Naive thymus-derived CD4-positive, alpha-beta T cell (primary cell): ENCODE measurements at regions not wholly inside any gene's neighbourhood (a gene's known extent, or its start where the extent isn't known, plus 50 kb on each side); places are given as distances from the start of the nearest gene placed in this dataset.
"Not testable (repeated sequence)": the region's sequence is repeated elsewhere in the genome, so short reads cannot be mapped to it uniquely, and the experiment has no call there.

Experiments
- ATAC-seq: fragments of 150-1000 bp; cut with Tn5 transposase; 2 replicates; pipeline ENCODE4 v1.10.0; 2021; ENCODE audit warnings: mild to moderate bottlenecking, moderate library complexity
- CTCF ChIA-PET: fragments of 350-600 bp; sonication (Branson Sonifier 250); formaldehyde crosslinking; loops from one replicate; lab custom pipeline; 2021; ENCODE audit warnings: antibody characterized with exemption; lab: Charles Lee
- POLR2A ChIA-PET: fragments of 350-600 bp; sonication (Branson Sonifier 250); formaldehyde crosslinking; loops from one replicate; lab custom pipeline; 2021; ENCODE audit warnings: antibody characterized with exemption, inconsistent platforms; lab: Charles Lee
- DNase-seq, 9 donors: peaks; one replicate each; pipeline versions ENCODE4 v3.0.0 to v3.0.0-alpha.2; 2020 to 2022; ENCODE audit warnings: mixed read lengths in 1 of 9
- H3K27ac ChIP-seq: one replicate; pipeline ENCODE4 v1.7.0; 2013; ENCODE audit warnings: mild to moderate bottlenecking, low read depth, low read length, moderate library complexity
- H3K27me3 ChIP-seq, 2 donors: one replicate each; pipeline ENCODE4 v1.7.0; 2013; ENCODE audit warnings: low read length in 2 of 2, mild to moderate bottlenecking in 2 of 2, moderate library complexity in 2 of 2; ENCODE audit not compliant: control insufficient read depth in 2 of 2, insufficient read depth in 2 of 2
- H3K36me3 ChIP-seq, 3 experiments: 1 replicate in 2 of 3; 2 replicates in 1 of 3; pipeline ENCODE4 v1.7.0; 2013; ENCODE audit warnings: low read length in 3 of 3, mild to moderate bottlenecking in 3 of 3, moderate library complexity in 1 of 3; ENCODE audit not compliant: insufficient read depth in 3 of 3, control insufficient read depth in 2 of 3
- H3K4me1 ChIP-seq, 2 donors: one replicate each; pipeline ENCODE4 v1.7.0; 2013; ENCODE audit warnings: low read length in 2 of 2, mild to moderate bottlenecking in 2 of 2, moderate library complexity in 1 of 2; ENCODE audit not compliant: control insufficient read depth in 2 of 2, insufficient read depth in 2 of 2
- H3K4me3 ChIP-seq: 2 replicates; pipeline ENCODE4 v1.7.0; 2013; ENCODE audit warnings: mild to moderate bottlenecking, low read length
- H3K9me3 ChIP-seq, 3 experiments: 1 replicate in 2 of 3; 2 replicates in 1 of 3; pipeline ENCODE4 v1.7.0; 2013; ENCODE audit warnings: low read length in 3 of 3; ENCODE audit not compliant: control insufficient read depth in 2 of 3
- H3K27ac Mint-ChIP-seq, 9 donors: one replicate each; pipeline ENCODE4 v1.8.0; 2020 to 2022; ENCODE audit warnings: mixed read lengths in 9 of 9, mild to moderate bottlenecking in 8 of 9, moderate library complexity in 5 of 9, inconsistent platforms in 2 of 9
- H3K27me3 Mint-ChIP-seq, 5 donors: one replicate each; pipeline ENCODE4 v1.8.0; 2021 to 2022; ENCODE audit warnings: mixed read lengths in 5 of 5, mild to moderate bottlenecking in 1 of 5
- H3K36me3 Mint-ChIP-seq, 5 donors: one replicate each; pipeline ENCODE4 v1.8.0; 2020 to 2022; ENCODE audit warnings: mixed read lengths in 5 of 5, mild to moderate bottlenecking in 3 of 5, inconsistent platforms in 1 of 5
- H3K4me1 Mint-ChIP-seq, 7 donors: one replicate each; pipeline ENCODE4 v1.8.0; 2020 to 2022; ENCODE audit warnings: mixed read lengths in 7 of 7, mild to moderate bottlenecking in 3 of 7, inconsistent platforms in 1 of 7
- H3K4me3 Mint-ChIP-seq, 10 donors: one replicate each; pipeline ENCODE4 v1.8.0; 2020 to 2022; ENCODE audit warnings: mild to moderate bottlenecking in 10 of 10, mixed read lengths in 10 of 10, moderate library complexity in 6 of 10, inconsistent platforms in 2 of 10
- H3K9me3 Mint-ChIP-seq, 11 donors: one replicate each; pipeline ENCODE4 v1.8.0; 2020 to 2022; ENCODE audit warnings: mixed read lengths in 11 of 11, mild to moderate bottlenecking in 4 of 11, inconsistent platforms in 1 of 11, moderate library complexity in 1 of 11
- intact Hi-C, 2 donors: fragments of 100-400 bp; cut with micrococcal nuclease; formaldehyde crosslinking; loops; one replicate each; pipeline ENCODE4 v1.15.1; 2023

GRCh38 chr9:138174954-138175353, 297.4 kb downstream of the CACNA1B start:
- ATAC-seq, H3K36me3 Mint-ChIP-seq, H3K4me3 Mint-ChIP-seq, intact Hi-C loops, H3K27ac ChIP-seq, H3K27me3 ChIP-seq, H3K9me3 ChIP-seq, H3K27me3 Mint-ChIP-seq, H3K4me1 Mint-ChIP-seq, H3K27ac Mint-ChIP-seq, CTCF ChIA-PET, H3K9me3 Mint-ChIP-seq, DNase-seq, H3K4me3 ChIP-seq, POLR2A ChIA-PET, H3K4me1 ChIP-seq, H3K36me3 ChIP-seq: not testable (repeated sequence)

GRCh38 chr9:138175354-138175753, 297.8 kb downstream of the CACNA1B start:
- H3K27me3 ChIP-seq, H3K4me3 ChIP-seq, H3K4me1 Mint-ChIP-seq, DNase-seq, ATAC-seq, H3K4me3 Mint-ChIP-seq, H3K27ac ChIP-seq, H3K27ac Mint-ChIP-seq, CTCF ChIA-PET, H3K9me3 Mint-ChIP-seq, H3K9me3 ChIP-seq, H3K36me3 ChIP-seq, H3K4me1 ChIP-seq, H3K27me3 Mint-ChIP-seq, intact Hi-C loops, H3K36me3 Mint-ChIP-seq, POLR2A ChIA-PET: not testable (repeated sequence)

DNA sequence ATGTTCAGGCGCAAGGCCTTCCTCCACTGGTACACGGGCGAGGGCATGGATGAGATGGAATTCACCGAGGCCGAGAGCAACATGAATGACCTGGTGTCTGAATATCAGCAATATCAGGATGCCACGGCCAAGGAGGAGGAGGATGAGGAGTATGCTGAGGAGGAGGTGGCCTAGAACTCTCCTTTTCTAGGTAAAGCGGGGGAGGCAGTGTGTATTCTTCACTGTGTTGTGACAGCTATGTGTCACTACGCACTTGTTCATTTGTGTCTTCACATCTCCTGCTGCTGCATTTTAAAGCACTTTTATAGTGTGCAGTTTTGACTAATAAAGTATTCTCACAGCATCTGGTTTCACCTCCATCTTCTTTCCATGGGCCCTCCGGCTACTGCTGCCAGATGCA, 299.5 kb downstream of the CACNA1B start:
- CTCF ChIA-PET, H3K9me3 ChIP-seq, DNase-seq, H3K27me3 Mint-ChIP-seq, H3K4me1 Mint-ChIP-seq, H3K36me3 Mint-ChIP-seq, H3K27me3 ChIP-seq, H3K36me3 ChIP-seq, H3K4me1 ChIP-seq, POLR2A ChIA-PET, H3K27ac Mint-ChIP-seq, H3K4me3 ChIP-seq, H3K27ac ChIP-seq, intact Hi-C loops, H3K4me3 Mint-ChIP-seq, ATAC-seq, H3K9me3 Mint-ChIP-seq: not testable (repeated sequence)

GRCh38 chr9:138179003-138179402, 301.4 kb downstream of the CACNA1B start:
- ATAC-seq, H3K9me3 ChIP-seq, H3K27ac Mint-ChIP-seq, intact Hi-C loops, H3K27ac ChIP-seq, DNase-seq, H3K27me3 ChIP-seq, H3K4me1 Mint-ChIP-seq, H3K27me3 Mint-ChIP-seq, H3K4me3 Mint-ChIP-seq, H3K4me1 ChIP-seq, H3K36me3 ChIP-seq, H3K9me3 Mint-ChIP-seq, H3K4me3 ChIP-seq, CTCF ChIA-PET, H3K36me3 Mint-ChIP-seq, POLR2A ChIA-PET: not testable (repeated sequence)

DNA sequence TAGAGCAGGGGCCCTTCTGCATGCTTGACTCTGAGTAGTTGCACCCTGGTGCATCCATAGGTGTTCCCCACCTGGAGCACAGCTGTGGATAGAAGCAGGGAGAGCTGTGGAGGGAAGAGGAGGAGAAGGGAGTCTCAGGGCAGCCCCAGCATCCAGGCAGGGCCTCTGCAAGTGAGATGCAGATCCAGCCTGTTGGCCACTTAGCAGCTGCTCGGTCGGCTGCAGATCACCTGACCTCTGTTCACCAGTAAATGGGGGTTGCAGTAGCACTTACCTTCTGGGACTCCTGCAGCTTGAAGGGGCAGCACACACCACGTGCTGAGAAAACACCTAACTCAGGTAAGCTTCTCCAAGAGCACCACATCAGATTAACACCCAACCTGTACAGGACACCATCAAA, 302.1 kb downstream of the CACNA1B start:
- H3K36me3 Mint-ChIP-seq, H3K27ac Mint-ChIP-seq: not testable (repeated sequence)

DNA sequence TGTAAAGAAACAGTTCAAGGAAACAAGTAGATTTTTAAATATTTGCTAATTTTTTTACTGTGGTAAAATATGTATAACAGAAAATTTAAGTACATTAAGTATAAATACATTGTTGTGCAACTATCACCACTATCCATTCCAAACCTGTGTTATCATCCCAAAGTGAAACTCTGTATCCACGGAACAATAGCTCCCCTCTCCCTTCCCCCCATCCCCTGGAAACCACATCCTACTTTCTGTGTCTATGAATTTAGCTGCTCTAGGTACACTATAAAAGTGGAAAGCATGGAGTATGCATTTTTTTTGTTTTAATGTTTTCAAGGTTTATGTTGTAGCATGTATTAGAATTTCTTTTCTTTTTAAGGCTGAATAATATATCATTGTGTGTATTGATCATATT, 304.4 kb downstream of the CACNA1B start:
- H3K9me3 Mint-ChIP-seq, H3K36me3 Mint-ChIP-seq, CTCF ChIA-PET, H3K27ac Mint-ChIP-seq, H3K27me3 ChIP-seq, H3K4me3 Mint-ChIP-seq, H3K4me3 ChIP-seq, POLR2A ChIA-PET, H3K4me1 Mint-ChIP-seq, H3K9me3 ChIP-seq, H3K36me3 ChIP-seq, intact Hi-C loops, H3K4me1 ChIP-seq, ATAC-seq, H3K27ac ChIP-seq, DNase-seq: not testable (repeated sequence)
- H3K27me3 Mint-ChIP-seq, result peaks cover 6 to 16% (median 8%) of the 10 kb centered on the region in 5 donors

More for the DNA sequence above, 302.1 kb downstream of the CACNA1B start:
- DNase-seq, H3K4me1 Mint-ChIP-seq, CTCF ChIA-PET, ATAC-seq, H3K27me3 Mint-ChIP-seq, H3K27me3 ChIP-seq, H3K27ac ChIP-seq, POLR2A ChIA-PET, H3K9me3 ChIP-seq, H3K4me3 Mint-ChIP-seq, intact Hi-C loops, H3K4me3 ChIP-seq, H3K4me1 ChIP-seq, H3K9me3 Mint-ChIP-seq, H3K36me3 ChIP-seq: not testable (repeated sequence)

DNA sequence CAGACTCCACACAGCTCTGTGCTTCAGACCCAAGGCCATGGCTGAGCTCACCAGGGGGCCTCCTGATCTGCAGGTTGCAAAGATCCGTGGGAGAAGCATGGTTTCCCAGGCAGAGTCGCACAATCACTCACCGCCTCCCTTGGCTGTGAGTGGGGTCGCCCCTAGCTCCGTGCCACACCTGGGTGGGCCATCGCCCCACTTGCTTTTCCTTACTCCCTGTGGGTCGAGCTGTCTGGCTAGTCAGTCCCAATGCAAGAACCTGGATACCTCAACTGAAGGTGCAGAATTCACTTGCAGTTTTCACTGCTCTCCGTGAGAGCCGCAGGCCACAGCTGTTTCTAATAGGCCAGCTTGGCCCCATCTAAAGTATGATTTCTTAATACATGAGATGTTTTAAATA, 319.6 kb downstream of the CACNA1B start:
- H3K27me3 ChIP-seq, DNase-seq, H3K36me3 ChIP-seq, H3K4me1 ChIP-seq, H3K4me3 Mint-ChIP-seq, POLR2A ChIA-PET, CTCF ChIA-PET, H3K9me3 Mint-ChIP-seq, intact Hi-C loops, ATAC-seq, H3K4me3 ChIP-seq, H3K36me3 Mint-ChIP-seq, H3K9me3 ChIP-seq, H3K4me1 Mint-ChIP-seq, H3K27ac Mint-ChIP-seq, H3K27ac ChIP-seq: not testable (repeated sequence)
- peaks cover 0 to 22% (median 4%) of the 10 kb centered on the region in 5 donors for H3K27me3 Mint-ChIP-seq
